AG04450 (cell line): ENCODE measurements at regions not wholly inside any gene's neighbourhood (a gene's known extent, or its start where the extent isn't known, plus 50 kb on each side); places are given as distances from the start of the nearest gene placed in this dataset.

ENCODE experiments used
- CTCF ChIA-PET: fragments of 300-600, 350-600 bp; formaldehyde crosslinking; extraction: SDS; loops from one replicate; lab custom pipeline; 2022; ENCODE audit warnings: antibody characterized with exemption, inconsistent platforms; lab: Charles Lee
- POLR2A ChIA-PET: fragments of 350-600 bp; formaldehyde crosslinking; extraction: SDS; loops from one replicate; lab custom pipeline; 2021; ENCODE audit warnings: antibody characterized with exemption, inconsistent platforms; lab: Yijun Ruan, JAX
- DNase-seq: peaks from one replicate; pipeline ENCODE4 v3.0.0-alpha.2; 2011; ENCODE audit warnings: low read depth, low spot score
- H3K27ac ChIP-seq: one replicate; pipeline ENCODE4 v1.5.1; 2012; ENCODE audit warnings: low read depth, low read length, control low read depth
- H3K27me3 ChIP-seq: one replicate; pipeline ENCODE4 v1.6.0; 2012; ENCODE audit warnings: low read length; ENCODE audit not compliant: control insufficient read depth, insufficient read depth
- H3K4me3 ChIP-seq: 2 replicates; pipeline ENCODE4 v1.5.1; 2011; ENCODE audit warnings: mild to moderate bottlenecking, low read depth, low read length, control low read depth
- H3K9me3 ChIP-seq: 2 replicates; pipeline ENCODE4 v1.5.1; 2012; ENCODE audit warnings: low read length; ENCODE audit not compliant: control insufficient read depth, insufficient read depth
- CTCF ChIP-seq: IDR thresholded peaks from 2 replicates; pipeline ENCODE4 v1.5.1; 2011; ENCODE audit warnings: low read depth, low read length, control low read depth, inconsistent platforms

- no peak overlapping the region for H3K4me3 ChIP-seq
- peaks cover 28% of the 10 kb centered on the region for H3K27me3 ChIP-seq
- H3K27ac ChIP-seq, result no peak overlapping the region
- ChIA-PET CTCF (no interaction called here), POLR2A (no interaction called here)
- DNase-seq, result no peak
- no peak for TF ChIP-seq CTCF
- no peaks in the 10 kb centered on the region for H3K9me3 ChIP-seq
Observed at GRCh38 chr2:217611626-217612127, 391.1 kb downstream of the TNS1 start.

GRCh38 chr2:217611056-217611455, 391.7 kb downstream of the TNS1 start:
- POLR2A ChIA-PET, result no interaction called here
- H3K27me3 ChIP-seq, result peaks cover 32% of the 10 kb centered on the region
- DNase-seq, result no peak
- H3K9me3 ChIP-seq, result no peaks in the 10 kb centered on the region
- CTCF ChIA-PET, result no interaction called here
- H3K4me3 ChIP-seq, result no peak overlapping the region
- no peak overlapping the region for H3K27ac ChIP-seq
- no peak for TF ChIP-seq CTCF

- Histone ChIP-seq H3K27me3 (peaks cover 38% of the 10 kb centered on the region), H3K4me3 (no peak overlapping the region), H3K9me3 (no peaks in the 10 kb centered on the region), H3K27ac (no peak overlapping the region)
- CTCF ChIA-PET, result no interaction called here
- POLR2A ChIA-PET, result no interaction called here
- DNase-seq, result no peak
- TF ChIP-seq CTCF, result no peak
Observed at GRCh38 chr2:217610401-217610814, 392.4 kb downstream of the TNS1 start.

GRCh38 chr2:217609952-217610351, 392.8 kb downstream of the TNS1 start:
- Histone ChIP-seq H3K9me3 (no peaks in the 10 kb centered on the region), H3K27ac (no peak overlapping the region), H3K4me3 (no peak overlapping the region), H3K27me3 (peaks cover 40% of the 10 kb centered on the region)
- POLR2A ChIA-PET, result no interaction called here
- no peak for TF ChIP-seq CTCF
- DNase-seq, result no peak
- CTCF ChIA-PET, result no interaction called here

- no peak for TF ChIP-seq CTCF
- H3K27me3 ChIP-seq, result peaks cover 55% of the 10 kb centered on the region
- ChIA-PET CTCF (no interaction called here), POLR2A (no interaction called here)
- H3K9me3 ChIP-seq, result no peaks in the 10 kb centered on the region
- H3K27ac ChIP-seq, result no peak overlapping the region
- H3K4me3 ChIP-seq, result no peak overlapping the region
- no peak for DNase-seq
Observed at GRCh38 chr2:217606296-217606695, 396.5 kb downstream of the TNS1 start.
